Muscle layer of duodenum (tissue), 2 donors: ENCODE measurements at regions not wholly inside any gene's neighbourhood (a gene's known extent, or its start where the extent isn't known, plus 50 kb on each side); places are given as distances from the start of the nearest gene placed in this dataset.

Experiments used
- H3K27ac ChIP-seq: one replicate; pipeline ENCODE4 v1.7.0; 2013; ENCODE audit warnings: mild to moderate bottlenecking, low read length
- H3K27me3 ChIP-seq: one replicate; pipeline ENCODE4 v1.7.0; 2013; ENCODE audit warnings: low read depth, mild to moderate bottlenecking, control low read depth, low read length
- H3K36me3 ChIP-seq, 2 donors: one replicate each; pipeline ENCODE4 v1.7.0; 2013; ENCODE audit warnings: low read length in 2 of 2, control low read depth in 1 of 2, mild to moderate bottlenecking in 1 of 2; ENCODE audit not compliant: insufficient read depth in 2 of 2, control insufficient read depth in 1 of 2
- H3K4me1 ChIP-seq, 2 donors: one replicate each; pipeline ENCODE4 v1.7.0; 2013; ENCODE audit warnings: low read length in 2 of 2, mild to moderate bottlenecking in 2 of 2, control low read depth in 1 of 2, moderate library complexity in 1 of 2; ENCODE audit not compliant: insufficient read depth in 2 of 2, control insufficient read depth in 1 of 2
- H3K4me3 ChIP-seq, 2 donors: one replicate each; pipeline ENCODE4 v1.7.0; 2013; ENCODE audit warnings: low read length in 2 of 2, low read depth in 1 of 2, mild to moderate bottlenecking in 1 of 2
- H3K9me3 ChIP-seq, 2 donors: one replicate each; pipeline ENCODE4 v1.7.0; 2013; ENCODE audit warnings: low read length in 2 of 2, control low read depth in 1 of 2, mild to moderate bottlenecking in 1 of 2; ENCODE audit not compliant: control insufficient read depth in 1 of 2
- donor health status: healthy.

- Histone ChIP-seq H3K27me3 (no peaks in the 10 kb centered on the region), H3K4me1 (no peaks in the 10 kb centered on the region), H3K4me3 (no peak overlapping the region), H3K36me3 (no peaks in the 10 kb centered on the region), H3K27ac (no peak overlapping the region), H3K9me3 (no peaks in the 10 kb centered on the region)
Observed at GRCh38 chr3:41053220-41053619, 146.1 kb upstream of the CTNNB1 start.

- H3K4me3 ChIP-seq, result no peak overlapping the region
- H3K9me3 ChIP-seq, result no peaks in the 10 kb centered on the region
- H3K36me3 ChIP-seq, result no peaks in the 10 kb centered on the region
- H3K27me3 ChIP-seq, result no peaks in the 10 kb centered on the region
- no peaks in the 10 kb centered on the region for H3K4me1 ChIP-seq
- H3K27ac ChIP-seq, result no peak overlapping the region
Observed at GRCh38 chr3:41060106-41060505, 139.2 kb upstream of the CTNNB1 start.

- no peaks in the 10 kb centered on the region for H3K27me3 ChIP-seq
- no peaks in the 10 kb centered on the region for H3K36me3 ChIP-seq
- no peaks in the 10 kb centered on the region for H3K9me3 ChIP-seq
- H3K4me3 ChIP-seq, result no peak overlapping the region
- no peaks in the 10 kb centered on the region for H3K4me1 ChIP-seq
- H3K27ac ChIP-seq, result no peak overlapping the region
Observed at GRCh38 chr3:41064070-41064469, 135.2 kb upstream of the CTNNB1 start.

GRCh38 chr3:41064526-41064925 is 134.8 kb upstream of the CTNNB1 start:
- no peaks in the 10 kb centered on the region for H3K9me3 ChIP-seq
- H3K36me3 ChIP-seq, result no peaks in the 10 kb centered on the region
- H3K27ac ChIP-seq, result no peak overlapping the region
- H3K4me1 ChIP-seq, result no peaks in the 10 kb centered on the region
- H3K4me3 ChIP-seq, result no peak overlapping the region
- no peaks in the 10 kb centered on the region for H3K27me3 ChIP-seq

GRCh38 chr3:41065340-41065739 is 134.0 kb upstream of the CTNNB1 start:
- Histone ChIP-seq H3K4me1 (no peaks in the 10 kb centered on the region), H3K27me3 (no peaks in the 10 kb centered on the region), H3K9me3 (no peaks in the 10 kb centered on the region), H3K4me3 (no peak overlapping the region), H3K36me3 (no peaks in the 10 kb centered on the region), H3K27ac (no peak overlapping the region)

GRCh38 chr3:41073190-41073589 is 126.1 kb upstream of the CTNNB1 start:
- no peaks in the 10 kb centered on the region for H3K9me3 ChIP-seq
- no peaks in the 10 kb centered on the region for H3K27me3 ChIP-seq
- H3K27ac ChIP-seq, result no peak overlapping the region
- no peaks in the 10 kb centered on the region for H3K36me3 ChIP-seq
- H3K4me1 ChIP-seq, result no peaks in the 10 kb centered on the region
- H3K4me3 ChIP-seq, result no peak overlapping the region

GRCh38 chr3:41075975-41076374 is 123.3 kb upstream of the CTNNB1 start:
- Histone ChIP-seq H3K36me3 (no peaks in the 10 kb centered on the region), H3K4me1 (no peaks in the 10 kb centered on the region), H3K27ac (no peak overlapping the region)

GRCh38 chr3:41076399-41076798 is 122.9 kb upstream of the CTNNB1 start:
- no peak overlapping the region for H3K4me3 ChIP-seq
- H3K27ac ChIP-seq, result no peak overlapping the region
- no peaks in the 10 kb centered on the region for H3K27me3 ChIP-seq
- H3K36me3 ChIP-seq, result no peaks in the 10 kb centered on the region
- H3K4me1 ChIP-seq, result no peaks in the 10 kb centered on the region
- H3K9me3 ChIP-seq, result no peaks in the 10 kb centered on the region

More at GRCh38 chr3:41075975-41076374, 123.3 kb upstream of the CTNNB1 start:
- no peaks in the 10 kb centered on the region for H3K27me3 ChIP-seq
- no peak overlapping the region for H3K4me3 ChIP-seq
- H3K9me3 ChIP-seq, result no peaks in the 10 kb centered on the region

GRCh38 chr3:41080141-41080540 is 119.2 kb upstream of the CTNNB1 start:
- Histone ChIP-seq H3K4me3 (no peak overlapping the region), H3K36me3 (no peaks in the 10 kb centered on the region), H3K4me1 (no peaks in the 10 kb centered on the region), H3K9me3 (no peaks in the 10 kb centered on the region), H3K27me3 (no peaks in the 10 kb centered on the region), H3K27ac (no peak overlapping the region)

GRCh38 chr3:41088882-41089281 is 110.4 kb upstream of the CTNNB1 start:
- no peak overlapping the region for H3K4me3 ChIP-seq
- H3K27me3 ChIP-seq, result no peaks in the 10 kb centered on the region
- H3K27ac ChIP-seq, result no peak overlapping the region
- no peaks in the 10 kb centered on the region for H3K36me3 ChIP-seq
- no peaks in the 10 kb centered on the region for H3K9me3 ChIP-seq
- H3K4me1 ChIP-seq, result peaks cover 0 to 8% of the 10 kb centered on the region in 2 donors

GRCh38 chr3:41089566-41089965 is 109.7 kb upstream of the CTNNB1 start:
- Histone ChIP-seq H3K4me3 (no peak overlapping the region), H3K4me1 (peaks cover 0 to 8% of the 10 kb centered on the region in 2 donors), H3K9me3 (no peaks in the 10 kb centered on the region), H3K27me3 (no peaks in the 10 kb centered on the region), H3K27ac (no peak overlapping the region), H3K36me3 (no peaks in the 10 kb centered on the region)

GRCh38 chr3:41092844-41093243 is 106.5 kb upstream of the CTNNB1 start:
- no peaks in the 10 kb centered on the region for H3K27me3 ChIP-seq
- H3K4me1 ChIP-seq, result peaks cover 0 to 8% of the 10 kb centered on the region in 2 donors
- no peak overlapping the region for H3K27ac ChIP-seq
- no peaks in the 10 kb centered on the region for H3K36me3 ChIP-seq
- H3K9me3 ChIP-seq, result no peaks in the 10 kb centered on the region
- no peak overlapping the region for H3K4me3 ChIP-seq
